A673 (cell line): ENCODE measurements at regions not wholly inside any gene's neighbourhood (a gene's known extent, or its start where the extent isn't known, plus 50 kb on each side); places are given as distances from the start of the nearest gene placed in this dataset.
A peak's percentile ranks its signal among the peaks of the same experiment; 100 is the strongest.

Experiments used
- BruUV-seq: library from RNA; stranded (reverse); fragments of 400-500 nt; replicated peaks from 2 replicates; lab custom pipeline; 2021; lab: Mats Ljungman, UMichigan
- CTCF ChIA-PET: fragments of 300-600 bp; sonication (Branson Sonifier 250); formaldehyde crosslinking; loops from one replicate; lab custom pipeline; 2022; ENCODE audit warnings: antibody characterized with exemption; lab: Charles Lee
- POLR2A ChIA-PET: fragments of 300-600 bp; sonication (Branson Sonifier 250); formaldehyde crosslinking; loops from one replicate; lab custom pipeline; 2022; ENCODE audit warnings: antibody characterized with exemption; ENCODE audit not compliant: low non-redundant PET; lab: Charles Lee
- DNase-seq: peaks from one replicate; pipeline ENCODE4 v3.0.0-alpha.2; 2015; ENCODE audit warnings: low spot score
- H3K27ac ChIP-seq: fragments of 200-600 bp; sonication (generic); 2 replicates; pipeline ENCODE4 v1.5.1; 2016; ENCODE audit warnings: mixed run types, low read depth, mild to moderate bottlenecking, mixed read lengths, antibody characterized with exemption, low read length; ENCODE audit not compliant: poor library complexity, severe bottlenecking
- H3K27me3 ChIP-seq: fragments of 200-600 bp; sonication (generic); replicated peaks from 2 replicates; pipeline ENCODE4 v1.6.1; 2017; ENCODE audit warnings: mixed run types, low read depth, mild to moderate bottlenecking, mixed read lengths, antibody characterized with exemption, low read length; ENCODE audit not compliant: insufficient read depth, poor library complexity
- H3K36me3 ChIP-seq: fragments of 200-600 bp; sonication (generic); 2 replicates; pipeline ENCODE4 v1.6.1; 2016; ENCODE audit warnings: mixed run types, mild to moderate bottlenecking, mixed read lengths, antibody characterized with exemption, low read length; ENCODE audit not compliant: insufficient read depth, poor library complexity, severe bottlenecking
- H3K4me1 ChIP-seq: fragments of 200-600 bp; sonication (generic); 2 replicates; pipeline ENCODE4 v1.6.1; 2017; ENCODE audit warnings: mixed run types, mild to moderate bottlenecking, mixed read lengths, antibody characterized with exemption, low read length; ENCODE audit not compliant: insufficient read depth, poor library complexity, severe bottlenecking
- H3K4me3 ChIP-seq: fragments of 200-600 bp; sonication (generic); 2 replicates; pipeline ENCODE4 v1.5.1; 2016; ENCODE audit warnings: low read depth, mixed run types, mild to moderate bottlenecking, mixed read lengths, low read length; ENCODE audit not compliant: poor library complexity, severe bottlenecking
- H3K9me3 ChIP-seq: fragments of 200-600 bp; sonication (generic); 2 replicates; pipeline ENCODE4 v1.6.1; 2016; ENCODE audit warnings: mixed run types, low read depth, mild to moderate bottlenecking, mixed read lengths, antibody characterized with exemption, low read length; ENCODE audit not compliant: poor library complexity, severe bottlenecking
- EZH2 ChIP-seq: fragments of 200-600 bp; sonication (generic); IDR thresholded peaks from 2 replicates; pipeline ENCODE4 v1.6.1; 2017; ENCODE audit warnings: borderline replicate concordance, low read depth, mild to moderate bottlenecking, mixed read lengths, antibody characterized with exemption, low read length; ENCODE audit not compliant: poor library complexity, severe bottlenecking
- intact Hi-C: fragments of 100-400 bp; cut with micrococcal nuclease; formaldehyde crosslinking; loops from one replicate; pipeline ENCODE4 v1.10.0; 2022; ENCODE audit not compliant: unreplicated experiment
- TF ChIP-seq, protein P1 (sequence below): fragments of 300-800, 200-600 bp; sonication (generic); conservative IDR thresholded peaks from 2 replicates; pipeline ENCODE4 v1.5.1; 2017; ENCODE audit warnings: low read depth, mild to moderate bottlenecking, antibody characterized with exemption, low read length, moderate library complexity, mixed read lengths

DNA sequence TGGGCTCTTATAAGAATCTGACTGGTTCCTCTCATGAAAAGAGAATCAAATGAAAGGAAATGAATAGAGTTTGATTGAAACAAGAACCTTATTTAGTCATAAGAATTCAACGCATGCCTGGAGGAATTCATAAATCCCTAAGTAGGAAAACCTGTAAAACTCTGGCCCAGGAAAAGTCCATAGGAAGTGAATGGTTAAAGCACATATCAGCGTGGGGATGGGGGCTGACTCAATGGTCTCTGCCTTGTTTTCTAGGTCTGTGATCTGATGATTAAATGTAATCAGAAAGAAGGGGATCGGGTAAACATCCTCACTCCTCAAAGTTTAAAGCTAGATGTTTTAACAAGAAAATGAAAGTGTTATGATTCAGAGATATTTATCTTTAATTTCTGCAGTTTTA is 759.4 kb upstream of the C9orf72 start:
- intact Hi-C loops: no loop called here
- H3K9me3 ChIP-seq: no peaks in the 10 kb centered on the region
- TF ChIP-seq, protein P1, sequence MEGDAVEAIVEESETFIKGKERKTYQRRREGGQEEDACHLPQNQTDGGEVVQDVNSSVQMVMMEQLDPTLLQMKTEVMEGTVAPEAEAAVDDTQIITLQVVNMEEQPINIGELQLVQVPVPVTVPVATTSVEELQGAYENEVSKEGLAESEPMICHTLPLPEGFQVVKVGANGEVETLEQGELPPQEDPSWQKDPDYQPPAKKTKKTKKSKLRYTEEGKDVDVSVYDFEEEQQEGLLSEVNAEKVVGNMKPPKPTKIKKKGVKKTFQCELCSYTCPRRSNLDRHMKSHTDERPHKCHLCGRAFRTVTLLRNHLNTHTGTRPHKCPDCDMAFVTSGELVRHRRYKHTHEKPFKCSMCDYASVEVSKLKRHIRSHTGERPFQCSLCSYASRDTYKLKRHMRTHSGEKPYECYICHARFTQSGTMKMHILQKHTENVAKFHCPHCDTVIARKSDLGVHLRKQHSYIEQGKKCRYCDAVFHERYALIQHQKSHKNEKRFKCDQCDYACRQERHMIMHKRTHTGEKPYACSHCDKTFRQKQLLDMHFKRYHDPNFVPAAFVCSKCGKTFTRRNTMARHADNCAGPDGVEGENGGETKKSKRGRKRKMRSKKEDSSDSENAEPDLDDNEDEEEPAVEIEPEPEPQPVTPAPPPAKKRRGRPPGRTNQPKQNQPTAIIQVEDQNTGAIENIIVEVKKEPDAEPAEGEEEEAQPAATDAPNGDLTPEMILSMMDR: no peak
- TF ChIP-seq EZH2: no peak
- BruUV-seq: no TSS peak
- peak; percentile 12 for DNase-seq
- peaks cover 15% of the 10 kb centered on the region for H3K4me1 ChIP-seq
- H3K27me3 ChIP-seq: no peaks in the 10 kb centered on the region
- ChIA-PET CTCF (interaction anchor here (0.9 kb wide), 1 partner anchor 32 kb away, joined by 4 read pairs; no protein-coding TSS in a partner anchor), POLR2A (no interaction called here)
- no peak overlapping the region for H3K4me3 ChIP-seq
- no peak overlapping the region for H3K27ac ChIP-seq
- H3K36me3 ChIP-seq: no peaks in the 10 kb centered on the region

DNA sequence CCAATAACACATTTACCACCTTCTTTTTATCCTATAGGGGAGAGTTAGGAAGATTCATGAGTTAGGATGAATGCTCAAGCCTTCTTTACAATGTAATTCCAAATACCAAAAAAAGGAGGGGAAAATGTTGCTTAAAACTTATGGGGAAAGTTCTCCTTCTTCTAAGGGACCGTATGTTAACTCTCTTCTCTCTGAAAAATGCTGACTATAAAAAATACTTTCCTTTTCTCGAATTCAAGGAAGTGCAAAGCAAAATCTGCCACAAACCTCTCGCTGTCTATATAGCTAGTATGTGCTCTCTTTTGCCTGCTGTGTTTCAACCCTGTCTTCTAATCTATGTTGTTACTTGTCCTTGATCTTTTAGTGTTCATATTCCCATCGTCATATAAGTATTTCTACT is 768.6 kb upstream of the C9orf72 start:
- CTCF ChIA-PET: no interaction called here

DNA sequence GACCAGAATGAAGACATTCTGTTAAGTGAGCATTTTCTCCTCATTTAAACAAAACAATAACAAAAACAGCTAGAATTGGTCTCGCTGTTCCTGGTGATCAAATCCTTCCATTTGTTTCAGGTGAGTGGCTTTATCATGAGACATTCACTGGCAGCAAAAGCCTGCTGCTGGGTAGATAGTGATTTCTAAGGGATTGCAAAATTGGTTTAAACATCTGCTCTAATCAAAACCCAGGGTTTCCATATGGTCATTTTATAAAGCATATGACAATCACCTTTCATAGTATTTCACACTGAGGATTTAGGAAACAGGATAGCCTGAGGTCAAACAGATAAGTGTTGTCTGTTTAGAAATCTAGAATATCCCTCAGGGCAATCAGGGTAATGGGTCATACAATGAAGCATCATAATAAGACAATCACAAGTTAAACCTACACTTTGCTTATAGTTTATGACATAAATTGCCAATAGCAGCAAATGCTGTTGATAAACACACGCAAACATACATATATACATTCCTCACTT is 769.6 kb upstream of the C9orf72 start:
- intact Hi-C loops: no loop called here
- no peaks in the 10 kb centered on the region for H3K9me3 ChIP-seq
- no peak overlapping the region for H3K27ac ChIP-seq
- no peaks in the 10 kb centered on the region for H3K4me1 ChIP-seq
- no peak for DNase-seq
- no peak overlapping the region for H3K4me3 ChIP-seq
- TF ChIP-seq, protein P1: no peak
- TF ChIP-seq EZH2: no peak
- BruUV-seq: no TSS peak
- CTCF ChIA-PET: no interaction called here
- no peaks in the 10 kb centered on the region for H3K27me3 ChIP-seq
- POLR2A ChIA-PET: no interaction called here
- H3K36me3 ChIP-seq: no peaks in the 10 kb centered on the region

More for the DNA sequence above, 768.6 kb upstream of the C9orf72 start:
- Histone ChIP-seq H3K27ac (no peak overlapping the region), H3K36me3 (no peaks in the 10 kb centered on the region), H3K9me3 (no peaks in the 10 kb centered on the region), H3K4me1 (no peaks in the 10 kb centered on the region), H3K4me3 (no peak overlapping the region), H3K27me3 (no peaks in the 10 kb centered on the region)
- POLR2A ChIA-PET: no interaction called here
- intact Hi-C loops: no loop called here
- no peak for DNase-seq
- TF ChIP-seq EZH2: no peak
- TF ChIP-seq, protein P1: no peak
- no TSS peak for BruUV-seq
